Bronchial epithelial cell (primary cell): ENCODE measurements at regions not wholly inside any gene's neighbourhood (a gene's known extent, or its start where the extent isn't known, plus 50 kb on each side); places are given as distances from the start of the nearest gene placed in this dataset.

Experiments
- DNase-seq: peaks from one replicate; pipeline ENCODE4 v3.0.0-alpha.2; 2010; ENCODE audit warnings: low read depth
- FAIRE-seq: peaks from 2 replicates; lab custom pipeline; 2011; peaks lifted over from hg19 to GRCh38; lab: Jason Lieb, UNC
- H3K27me3 ChIP-seq: 2 replicates; pipeline ENCODE4 v1.5.1; 2011; ENCODE audit warnings: low read length; ENCODE audit not compliant: control insufficient read depth, insufficient read depth
- H3K36me3 ChIP-seq: 2 replicates; pipeline ENCODE4 v1.5.1; 2011; ENCODE audit warnings: low read length; ENCODE audit not compliant: control insufficient read depth, insufficient read depth
- H3K4me3 ChIP-seq: 2 replicates; pipeline ENCODE4 v1.5.1; 2011; ENCODE audit warnings: mild to moderate bottlenecking, low read depth, low read length, control low read depth
- CTCF ChIP-seq: IDR thresholded peaks from 2 replicates; pipeline ENCODE4 v1.5.1; 2011; ENCODE audit warnings: mild to moderate bottlenecking, moderate library complexity, low read length, control low read depth, inconsistent platforms; ENCODE audit not compliant: insufficient read depth, severe bottlenecking

GRCh38 chr4:3838437-3839380 lies 72.5 kb downstream of the ADRA2C start:
- Histone ChIP-seq H3K36me3 (no peaks in the 10 kb centered on the region), H3K4me3 (no peak overlapping the region), H3K27me3 (no peaks in the 10 kb centered on the region)
- no peak for FAIRE-seq
- DNase-seq = no peak
- no peak for TF ChIP-seq CTCF

GRCh38 chr4:3845094-3845743 lies 79.0 kb downstream of the ADRA2C start:
- no peak for TF ChIP-seq CTCF
- Histone ChIP-seq H3K4me3 (no peak overlapping the region), H3K27me3 (no peaks in the 10 kb centered on the region), H3K36me3 (no peaks in the 10 kb centered on the region)
- no peak for FAIRE-seq
- no peak for DNase-seq

- no peaks in the 10 kb centered on the region for H3K36me3 ChIP-seq
- DNase-seq (no peak), FAIRE-seq (no peak)
- H3K27me3 ChIP-seq = no peaks in the 10 kb centered on the region
- TF ChIP-seq CTCF = no peak
- no peak overlapping the region for H3K4me3 ChIP-seq
Observed at GRCh38 chr4:3845744-3846429, 79.7 kb downstream of the ADRA2C start.

GRCh38 chr4:3847211-3847940 lies 81.2 kb downstream of the ADRA2C start:
- Histone ChIP-seq H3K27me3 (no peaks in the 10 kb centered on the region), H3K36me3 (no peaks in the 10 kb centered on the region)
- no peak for FAIRE-seq

More at GRCh38 chr4:3847211-3847940, 81.2 kb downstream of the ADRA2C start:
- DNase-seq = no peak
- TF ChIP-seq CTCF = no peak
- no peak overlapping the region for H3K4me3 ChIP-seq
